ENCODE measurements at regions not wholly inside any gene's neighbourhood (a gene's known extent, or its start where the extent isn't known, plus 50 kb on each side); places are given as distances from the start of the nearest gene placed in this dataset.

GRCh38 chr3:103057003-103057402, 622.2 kb downstream of the ZPLD1 start:
- TF ChIP-seq CTCF (IDR thresholded peaks at IDR 0.05): no peak
- no peak for TF ChIP-seq POLR2A (IDR thresholded peaks at IDR 0.05)
- TF ChIP-seq POLR2AphosphoS5 (IDR thresholded peaks at IDR 0.05; ENCODE audit: insufficient read depth in 1 of 2, low read depth in 1 of 2): no peak
